ENCODE measurements at regions not wholly inside any gene's neighbourhood (a gene's known extent, or its start where the extent isn't known, plus 50 kb on each side); places are given as distances from the start of the nearest gene placed in this dataset.

GRCh38 chr2:16885027-16885426, 219.4 kb upstream of the CYRIA start:
- peaks cover 0 to 2% of the 10 kb centered on the region in 2 experiments; a peak in 1 of 4 replicates for H3K27me3 ChIP-seq (replicated peaks in 1 of 2; ENCODE audit: control insufficient read depth in 2 of 2, insufficient read depth in 2 of 2, low read length in 1 of 2)
- intact Hi-C loops (cut with micrococcal nuclease; ENCODE audit: unreplicated experiment) (no loop called here), in situ Hi-C loops (cut with MboI) (no loop called here)
- ChIA-PET POLR2A (no interaction called here), CTCF (no interaction called here), SMC1A (ENCODE audit: uncharacterized antibody, unreplicated experiment) (interaction anchor here (0.6 kb wide), 1 partner anchor 178 kb away, joined by 3 read pairs; no protein-coding TSS in a partner anchor), RAD21 (ENCODE audit: unreplicated experiment) (no interaction called here)
- H3K4me3 ChIP-seq, result no peak overlapping the region
- DNase-seq (ENCODE audit: low read depth, low spot score) (no peak), ATAC-seq (no peak), FAIRE-seq (no peak)
- H2AFZ ChIP-seq (ENCODE audit: control insufficient read depth, low read depth, low read length), result no peak overlapping the region
- H3K4me2 ChIP-seq (ENCODE audit: control insufficient read depth, insufficient read depth), result no peak overlapping the region
- no peak overlapping the region for H3K27ac ChIP-seq (ENCODE audit: control insufficient read depth, insufficient read depth)
- H3K4me1 ChIP-seq (ENCODE audit: control insufficient read depth, insufficient read depth, low read length), result no peaks in the 10 kb centered on the region
- no peaks in the 10 kb centered on the region for H3K36me3 ChIP-seq (ENCODE audit: control insufficient read depth in 2 of 2, insufficient read depth in 2 of 2, low read length in 1 of 2)
- no TSS peak for BruUV-seq (replicated peaks)
- 7% methylated on average over 1 of the region's 1 CpG for WGBS (ENCODE audit: insufficient coverage, insufficient replicate concordance, low lambda C conversion rate, missing lambda C conversion rate)
- H3K9me3 ChIP-seq (replicated peaks; ENCODE audit: control insufficient read depth, insufficient read depth, low read length), result no peaks in the 10 kb centered on the region
- H3K79me2 ChIP-seq (ENCODE audit: control insufficient read depth, insufficient read depth, low read length), result no peaks in the 10 kb centered on the region
- H4K20me1 ChIP-seq (ENCODE audit: control insufficient read depth, insufficient read depth), result no peaks in the 10 kb centered on the region
- no peak overlapping the region for H3K9ac ChIP-seq (ENCODE audit: control insufficient read depth, insufficient read depth, low read length)
- TF ChIP-seq ETV6 (conservative IDR thresholded peaks at IDR 0.05 in 1 of 2, IDR thresholded peaks at IDR 0.05 in 1 of 2; ENCODE audit: borderline replicate concordance in 1 of 2, low read depth in 1 of 2) (no peak), MAX (IDR thresholded peaks at IDR 0.05; ENCODE audit: low read depth, low read length) (no peak), ATF2 (IDR thresholded peaks at IDR 0.05; ENCODE audit: low read length) (no peak), SIX5 (IDR thresholded peaks at IDR 0.05; ENCODE audit: low read depth, low read length, severe bottlenecking) (no peak), BCL11A (IDR thresholded peaks at IDR 0.05; ENCODE audit: low read depth, low read length) (no peak), SREBF2 (IDR thresholded peaks at IDR 0.05; ENCODE audit: low read length) (no peak), CBX5 (IDR thresholded peaks at IDR 0.05; ENCODE audit: low read depth) (no peak), SMAD5 (IDR thresholded peaks at IDR 0.05; ENCODE audit: low read depth) (no peak), RELA (IDR thresholded peaks at IDR 0.05; ENCODE audit: borderline replicate concordance, partially characterized antibody) (no peak), IRF3 (IDR thresholded peaks at IDR 0.05) (no peak), ZNF384 (IDR thresholded peaks at IDR 0.05; ENCODE audit: borderline replicate concordance, low read depth, low read length) (no peak), HDAC6 (IDR thresholded peaks at IDR 0.05; ENCODE audit: unreplicated experiment) (no peak), CTCF (IDR thresholded peaks at IDR 0.05 in 2 of 3, conservative IDR thresholded peaks at IDR 0.05 in 1 of 3; ENCODE audit: control insufficient read depth in 2 of 3, extremely low read depth in 1 of 3, insufficient read depth in 1 of 3, low read depth in 3 of 3, low read length in 3 of 3) (no peak), CBX3 (IDR thresholded peaks at IDR 0.05; ENCODE audit: borderline replicate concordance, low read depth) (no peak), SUZ12 (IDR thresholded peaks at IDR 0.05; ENCODE audit: unreplicated experiment) (no peak), ESRRA (IDR thresholded peaks at IDR 0.05; ENCODE audit: low read length) (no peak)
